Coronary artery (tissue), 2 donors: ENCODE measurements at regions not wholly inside any gene's neighbourhood (a gene's known extent, or its start where the extent isn't known, plus 50 kb on each side); places are given as distances from the start of the nearest gene placed in this dataset.

Experiments
- DNase-seq: peaks from one replicate; pipeline ENCODE4 v3.0.0-alpha.2; 2017; ENCODE audit warnings: low spot score
- H3K27ac ChIP-seq, 2 donors: fragments of 200-600 bp; sonication (generic); one replicate each; pipeline ENCODE4 v1.5.1; 2016 to 2019
- H3K4me3 ChIP-seq: fragments of 200-600 bp; sonication (generic); 2 replicates; pipeline ENCODE4 v1.5.1; 2016; ENCODE audit warnings: mild to moderate bottlenecking, moderate library complexity
- CTCF ChIP-seq: fragments of 200-600 bp; sonication (generic); IDR thresholded peaks from one replicate; pipeline ENCODE4 v1.5.1; 2019; ENCODE audit warnings: antibody characterized with exemption

- TF ChIP-seq CTCF = no peak
- Histone ChIP-seq H3K4me3 (no peak overlapping the region), H3K27ac (no peak overlapping the region)
- no peak for DNase-seq
Measured at GRCh38 chr2:2719015-2719414, 387.9 kb upstream of the MYT1L start.

- TF ChIP-seq CTCF = no peak
- Histone ChIP-seq H3K4me3 (no peak overlapping the region), H3K27ac (no peak overlapping the region)
- no peak for DNase-seq
Measured at GRCh38 chr2:2717406-2717805, 386.3 kb upstream of the MYT1L start.

GRCh38 chr2:2716771-2717170, 385.7 kb upstream of the MYT1L start:
- no peak overlapping the region for H3K27ac ChIP-seq
- DNase-seq = no peak
- TF ChIP-seq CTCF = no peak
- no peak overlapping the region for H3K4me3 ChIP-seq

- no peak overlapping the region for H3K4me3 ChIP-seq
- TF ChIP-seq CTCF = no peak
- H3K27ac ChIP-seq = no peak overlapping the region
- no peak for DNase-seq
Measured at GRCh38 chr2:2715036-2715818, 384.2 kb upstream of the MYT1L start.

GRCh38 chr2:2714408-2714807, 383.3 kb upstream of the MYT1L start:
- Histone ChIP-seq H3K27ac (no peak overlapping the region), H3K4me3 (no peak overlapping the region)
- DNase-seq = no peak
- TF ChIP-seq CTCF = no peak

GRCh38 chr2:2709431-2709770, 378.3 kb upstream of the MYT1L start:
- Histone ChIP-seq H3K27ac (no peak overlapping the region), H3K4me3 (no peak overlapping the region)
- no peak for DNase-seq
- TF ChIP-seq CTCF = no peak
